Mesothelial cell of epicardium (in vitro differentiated cells): ENCODE measurements at regions not wholly inside any gene's neighbourhood (a gene's known extent, or its start where the extent isn't known, plus 50 kb on each side); places are given as distances from the start of the nearest gene placed in this dataset.

Source experiments
- DNase-seq, 2 experiments: peaks; one replicate each; pipeline ENCODE4 v3.0.0; 2021; ENCODE audit warnings: low spot score in 2 of 2; ENCODE audit not compliant: unreplicated experiment in 2 of 2
- H3K27ac Mint-ChIP-seq: 2 replicates; pipeline ENCODE4 v1.8.0; 2021; ENCODE audit warnings: mixed read lengths
- H3K27me3 Mint-ChIP-seq: 2 replicates; pipeline ENCODE4 v1.8.0; 2021; ENCODE audit warnings: low read depth, mixed read lengths
- H3K36me3 Mint-ChIP-seq: 2 replicates; pipeline ENCODE4 v1.8.0; 2021; ENCODE audit warnings: mixed read lengths
- H3K4me1 Mint-ChIP-seq: 2 replicates; pipeline ENCODE4 v1.8.0; 2021; ENCODE audit warnings: mixed read lengths
- H3K4me3 Mint-ChIP-seq: 2 replicates; pipeline ENCODE4 v1.8.0; 2021; ENCODE audit warnings: mild to moderate bottlenecking, moderate library complexity, mixed read lengths
- H3K9me3 Mint-ChIP-seq: 2 replicates; pipeline ENCODE4 v1.8.0; 2021; ENCODE audit warnings: mixed read lengths
- TF ChIP-seq, protein P1 (sequence below): fragments of 200-600 bp; sonication (generic); IDR thresholded peaks from one replicate; pipeline ENCODE4 v1.5.0; 2021; ENCODE audit warnings: antibody characterized with exemption; ENCODE audit not compliant: unreplicated experiment

DNA sequence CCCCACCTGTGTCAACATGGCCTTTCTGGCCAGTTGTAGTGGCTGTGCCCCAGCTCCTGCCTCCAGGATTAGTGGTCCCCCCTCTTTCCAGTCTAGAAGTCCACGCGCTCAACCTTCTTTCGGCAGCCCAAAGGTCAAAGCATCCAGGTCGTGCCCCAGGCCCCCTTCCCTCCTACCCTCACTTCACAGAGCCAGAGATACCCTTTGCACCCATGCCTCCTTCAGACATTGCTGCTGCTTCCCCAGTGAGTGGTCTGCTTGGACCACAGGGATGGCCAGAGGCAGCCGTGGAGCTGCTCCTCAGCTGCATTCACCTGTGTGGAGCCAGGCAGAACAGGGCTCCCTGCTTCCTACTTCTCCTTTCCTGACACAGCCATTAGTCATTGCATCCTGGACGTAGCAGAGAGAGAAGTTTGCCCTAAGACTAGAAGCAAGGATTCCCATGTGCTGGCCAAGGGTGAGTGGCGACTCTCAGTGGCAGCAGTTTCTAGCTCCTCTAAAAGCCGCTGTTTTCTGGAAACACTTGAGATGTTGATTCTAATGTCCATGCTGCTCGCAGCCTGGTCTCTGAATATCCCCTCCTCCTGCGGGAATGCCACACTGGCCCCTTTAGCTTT lies 243.1 kb upstream of the SHH start:
- Mint-ChIP-seq H3K36me3 (no peaks in the 10 kb centered on the region), H3K9me3 (peaks cover 31% of the 10 kb centered on the region), H3K4me1 (no peaks in the 10 kb centered on the region), H3K27ac (no peak overlapping the region), H3K27me3 (no peaks in the 10 kb centered on the region), H3K4me3 (no peak overlapping the region)
- TF ChIP-seq, protein P1, sequence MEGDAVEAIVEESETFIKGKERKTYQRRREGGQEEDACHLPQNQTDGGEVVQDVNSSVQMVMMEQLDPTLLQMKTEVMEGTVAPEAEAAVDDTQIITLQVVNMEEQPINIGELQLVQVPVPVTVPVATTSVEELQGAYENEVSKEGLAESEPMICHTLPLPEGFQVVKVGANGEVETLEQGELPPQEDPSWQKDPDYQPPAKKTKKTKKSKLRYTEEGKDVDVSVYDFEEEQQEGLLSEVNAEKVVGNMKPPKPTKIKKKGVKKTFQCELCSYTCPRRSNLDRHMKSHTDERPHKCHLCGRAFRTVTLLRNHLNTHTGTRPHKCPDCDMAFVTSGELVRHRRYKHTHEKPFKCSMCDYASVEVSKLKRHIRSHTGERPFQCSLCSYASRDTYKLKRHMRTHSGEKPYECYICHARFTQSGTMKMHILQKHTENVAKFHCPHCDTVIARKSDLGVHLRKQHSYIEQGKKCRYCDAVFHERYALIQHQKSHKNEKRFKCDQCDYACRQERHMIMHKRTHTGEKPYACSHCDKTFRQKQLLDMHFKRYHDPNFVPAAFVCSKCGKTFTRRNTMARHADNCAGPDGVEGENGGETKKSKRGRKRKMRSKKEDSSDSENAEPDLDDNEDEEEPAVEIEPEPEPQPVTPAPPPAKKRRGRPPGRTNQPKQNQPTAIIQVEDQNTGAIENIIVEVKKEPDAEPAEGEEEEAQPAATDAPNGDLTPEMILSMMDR, result no peak
- no peak for DNase-seq

DNA sequence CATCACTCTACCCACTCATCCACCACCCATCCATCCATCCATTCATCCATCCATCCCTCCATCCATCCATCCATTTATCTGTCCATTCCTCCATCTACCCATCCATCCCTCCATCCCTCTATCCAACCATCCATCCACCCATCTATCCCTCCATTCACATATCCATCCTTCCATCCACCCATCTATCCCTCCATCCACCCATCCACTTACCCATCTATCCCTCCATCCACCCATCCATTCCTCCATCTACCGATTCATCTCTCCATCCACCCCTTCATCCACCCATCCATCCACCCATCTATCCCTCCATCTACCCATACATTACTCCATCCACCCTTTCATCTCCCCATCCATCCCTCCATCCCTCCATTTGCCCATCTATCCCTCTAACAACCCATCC lies 239.6 kb upstream of the SHH start:
- TF ChIP-seq, protein P1, result no peak
- Mint-ChIP-seq H3K4me1 (no peaks in the 10 kb centered on the region), H3K4me3 (no peak overlapping the region), H3K36me3 (no peaks in the 10 kb centered on the region), H3K27me3 (peaks cover 2% of the 10 kb centered on the region), H3K27ac (no peak overlapping the region), H3K9me3 (peaks cover 34% of the 10 kb centered on the region)
- no peak for DNase-seq

DNA sequence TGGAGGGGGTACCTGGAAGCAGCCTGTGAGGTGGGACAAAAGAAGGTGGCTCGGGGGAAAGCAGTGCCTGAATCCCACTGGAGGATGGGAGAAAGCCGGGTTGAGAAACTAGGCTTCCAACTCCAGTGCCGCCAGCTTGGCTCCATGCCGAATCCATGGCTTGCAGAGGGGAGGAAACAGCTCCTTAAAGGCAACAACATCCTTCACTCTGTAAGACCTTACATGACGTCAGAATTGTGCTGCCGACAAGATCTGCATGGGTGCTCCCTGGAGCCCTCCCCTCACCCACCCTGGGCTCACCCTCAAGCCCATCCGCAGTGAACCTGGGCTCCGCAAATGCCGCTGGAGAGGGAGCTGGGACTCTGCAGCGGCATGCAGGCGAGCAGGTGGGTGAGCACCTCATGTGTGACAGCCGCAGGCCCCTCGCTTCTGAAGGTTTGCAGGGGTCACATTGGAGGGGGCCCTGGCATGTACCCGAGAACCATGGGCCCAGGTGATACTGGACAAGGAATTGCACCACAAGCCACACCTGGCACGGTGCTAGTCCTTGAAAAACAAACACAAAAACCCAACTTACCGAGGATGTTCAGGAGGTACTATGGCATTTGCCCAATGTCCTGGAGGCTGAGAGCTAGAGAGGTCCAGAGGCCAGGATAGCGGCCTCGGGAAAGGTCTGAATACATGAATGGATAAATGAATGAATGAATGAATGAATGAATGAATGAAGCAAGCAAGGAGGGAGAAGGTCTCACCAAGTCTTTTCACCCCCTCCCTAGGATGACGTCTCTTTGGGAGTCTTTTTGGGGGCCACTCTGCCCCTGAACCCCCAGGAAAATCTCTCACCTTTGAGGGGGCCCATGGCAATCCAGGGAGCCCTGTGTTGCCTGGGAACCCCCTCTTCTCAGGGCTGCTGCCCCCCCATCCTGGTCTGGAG lies 238.6 kb upstream of the SHH start:
- no peak overlapping the region for H3K4me3 Mint-ChIP-seq
- H3K36me3 Mint-ChIP-seq, result no peaks in the 10 kb centered on the region
- TF ChIP-seq, protein P1, result no peak
- no peak for DNase-seq
- peaks cover 2% of the 10 kb centered on the region for H3K27me3 Mint-ChIP-seq
- peaks cover 37% of the 10 kb centered on the region for H3K9me3 Mint-ChIP-seq
- H3K27ac Mint-ChIP-seq, result no peak overlapping the region
- no peaks in the 10 kb centered on the region for H3K4me1 Mint-ChIP-seq

DNA sequence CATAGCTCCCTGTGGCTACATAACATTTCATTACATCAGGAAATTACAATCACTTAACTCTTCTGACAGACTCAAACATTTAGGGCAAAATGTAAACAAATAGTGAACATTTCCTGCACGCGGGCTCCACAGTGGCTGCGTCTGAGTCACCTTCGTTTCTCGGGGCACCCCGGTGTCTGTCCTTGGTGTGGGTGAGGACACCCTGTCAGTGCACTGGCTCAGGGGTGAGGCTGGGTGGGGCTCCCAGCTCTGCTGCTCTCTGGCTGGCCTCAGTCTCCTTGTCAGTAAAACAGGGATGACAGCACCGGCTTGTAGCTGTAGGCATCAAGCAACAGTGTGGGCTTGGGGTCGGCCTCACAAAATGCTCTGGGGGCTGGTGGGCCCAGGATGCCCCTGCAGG lies 237.1 kb upstream of the SHH start:
- DNase-seq, result no peak
- Mint-ChIP-seq H3K4me1 (no peaks in the 10 kb centered on the region), H3K4me3 (no peak overlapping the region), H3K27me3 (peaks cover 5% of the 10 kb centered on the region), H3K36me3 (no peaks in the 10 kb centered on the region), H3K27ac (no peak overlapping the region), H3K9me3 (peaks cover 32% of the 10 kb centered on the region)
- TF ChIP-seq, protein P1, result no peak

DNA sequence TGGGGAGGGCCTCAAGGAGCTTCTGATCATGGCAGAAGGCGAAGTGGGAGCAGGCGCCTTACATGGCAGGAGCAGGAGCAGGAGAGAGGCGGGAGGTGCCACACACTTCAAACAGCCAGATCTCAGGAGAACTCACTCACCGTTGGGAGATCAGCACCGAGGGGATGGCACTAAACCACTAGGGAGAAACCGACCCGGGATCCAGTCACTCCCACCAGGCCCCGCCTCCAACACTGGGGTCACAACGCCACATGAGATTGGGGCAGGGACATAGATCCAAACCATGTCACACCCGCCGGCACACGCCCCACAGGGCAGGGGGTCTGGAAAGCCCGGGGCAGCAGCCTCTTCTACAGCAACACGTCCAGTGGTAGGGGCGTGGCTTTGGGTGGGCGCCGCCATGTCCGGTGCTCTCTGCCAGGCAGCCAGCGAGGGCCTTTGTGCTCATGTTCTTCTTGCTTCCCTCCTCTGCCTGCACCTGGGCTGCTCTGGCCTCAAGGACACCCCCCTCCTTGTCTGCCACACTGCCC lies 233.8 kb upstream of the SHH start:
- TF ChIP-seq, protein P1, result no peak
- Mint-ChIP-seq H3K4me1 (no peaks in the 10 kb centered on the region), H3K4me3 (no peak overlapping the region), H3K36me3 (no peaks in the 10 kb centered on the region), H3K27me3 (peaks cover 13% of the 10 kb centered on the region), H3K9me3 (peaks cover 10% of the 10 kb centered on the region), H3K27ac (no peak overlapping the region)
- DNase-seq, result no peak
